Skeletal muscle tissue (tissue), 3 donors: ENCODE measurements at regions not wholly inside any gene's neighbourhood (a gene's known extent, or its start where the extent isn't known, plus 50 kb on each side); places are given as distances from the start of the nearest gene placed in this dataset.
"Not testable (repeated sequence)": the region's sequence is repeated elsewhere in the genome, so short reads cannot be mapped to it uniquely, and the experiment has no call there.

Source experiments
- H3K27ac ChIP-seq: one replicate; pipeline ENCODE4 v1.7.0; 2013; ENCODE audit warnings: mild to moderate bottlenecking, low read depth, low read length, inconsistent platforms
- H3K27me3 ChIP-seq, 3 donors: one replicate each; pipeline ENCODE4 v1.7.0; 2013; ENCODE audit warnings: low read length in 3 of 3; ENCODE audit not compliant: control insufficient read depth in 3 of 3, insufficient read depth in 3 of 3
- H3K36me3 ChIP-seq, 3 donors: one replicate each; pipeline ENCODE4 v1.7.0; 2013; ENCODE audit warnings: low read length in 3 of 3; ENCODE audit not compliant: control insufficient read depth in 3 of 3, insufficient read depth in 3 of 3
- H3K4me1 ChIP-seq, 3 donors: one replicate each; pipeline ENCODE4 v1.7.0; 2013; ENCODE audit warnings: low read length in 3 of 3, mild to moderate bottlenecking in 3 of 3; ENCODE audit not compliant: control insufficient read depth in 3 of 3, insufficient read depth in 3 of 3
- H3K4me3 ChIP-seq, 3 donors: one replicate each; pipeline ENCODE4 v1.7.0; 2013; ENCODE audit warnings: low read length in 3 of 3
- H3K9ac ChIP-seq, 3 donors: one replicate each; pipeline ENCODE4 v1.7.0; 2013; ENCODE audit warnings: low read length in 3 of 3, mild to moderate bottlenecking in 3 of 3, moderate library complexity in 2 of 3, low read depth in 1 of 3
- H3K9me3 ChIP-seq, 3 donors: one replicate each; pipeline ENCODE4 v1.7.0; 2013; ENCODE audit warnings: low read length in 3 of 3; ENCODE audit not compliant: control insufficient read depth in 3 of 3
- donor health status: Osteomylitis.

DNA sequence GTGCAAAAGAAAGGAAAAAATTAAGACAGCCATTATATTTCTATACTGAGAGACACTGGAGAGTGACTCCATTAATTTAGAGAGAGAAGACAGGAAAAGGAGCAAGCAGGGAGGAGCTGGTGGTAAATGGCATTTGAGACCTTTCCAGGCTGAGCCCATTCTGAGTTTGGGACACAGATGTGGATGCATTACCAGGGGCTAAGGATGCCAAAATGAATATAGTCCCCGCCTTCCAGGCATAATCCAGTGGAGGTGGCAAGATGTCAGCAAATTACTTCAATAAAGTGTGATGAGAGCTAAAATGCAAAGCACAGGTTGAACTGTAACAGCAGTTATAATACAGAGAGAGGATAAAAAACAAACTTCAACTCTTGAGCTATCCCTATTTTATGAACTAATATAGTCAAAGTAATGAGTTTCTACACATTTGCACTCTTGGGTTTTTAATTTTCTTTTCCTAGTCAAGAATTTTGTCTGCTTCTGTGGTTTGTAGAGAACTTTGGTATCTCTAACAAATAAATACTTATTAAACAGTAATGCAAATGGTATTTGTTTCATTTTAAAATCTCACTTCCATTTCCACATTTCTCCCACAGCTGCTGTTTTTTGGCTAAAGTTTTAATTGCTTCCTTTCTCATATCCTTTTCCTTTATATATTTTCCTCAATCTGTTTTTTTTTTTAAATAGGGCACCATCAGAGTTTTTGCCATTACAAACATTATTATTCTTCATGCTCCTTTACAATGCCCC lies 228.2 kb upstream of the KCNK2 start:
- no peak overlapping the region for H3K4me3 ChIP-seq
- H3K9me3 ChIP-seq = peaks cover 0 to 2% (median 0%) of the 10 kb centered on the region in 3 donors
- H3K27ac ChIP-seq = no peak overlapping the region
- H3K4me1 ChIP-seq = no peaks in the 10 kb centered on the region
- no peak overlapping the region for H3K9ac ChIP-seq
- H3K36me3 ChIP-seq = no peaks in the 10 kb centered on the region
- H3K27me3 ChIP-seq = no peaks in the 10 kb centered on the region

DNA sequence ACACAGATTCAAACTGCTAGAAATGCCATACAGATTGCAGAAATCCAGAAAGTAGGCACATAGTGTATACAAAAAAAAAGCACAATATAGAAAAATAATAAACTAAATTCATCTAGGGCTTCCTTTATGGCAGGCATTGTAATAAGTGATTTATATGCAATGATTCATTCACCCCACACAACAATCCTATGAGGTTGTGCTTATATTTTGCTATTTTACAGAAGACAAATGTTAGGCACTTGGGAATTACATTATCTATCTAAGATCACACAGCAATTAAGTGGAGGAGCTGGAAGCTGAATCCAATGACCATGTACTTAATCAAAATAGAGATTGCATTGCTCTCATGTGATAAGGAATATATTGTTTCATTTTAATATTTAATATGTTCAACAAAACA lies 225.7 kb upstream of the KCNK2 start:
- Histone ChIP-seq H3K4me1 (no peaks in the 10 kb centered on the region), H3K9me3 (no peaks in the 10 kb centered on the region), H3K4me3 (no peak overlapping the region), H3K27ac (no peak overlapping the region), H3K27me3 (no peaks in the 10 kb centered on the region), H3K9ac (no peak overlapping the region), H3K36me3 (no peaks in the 10 kb centered on the region)

DNA sequence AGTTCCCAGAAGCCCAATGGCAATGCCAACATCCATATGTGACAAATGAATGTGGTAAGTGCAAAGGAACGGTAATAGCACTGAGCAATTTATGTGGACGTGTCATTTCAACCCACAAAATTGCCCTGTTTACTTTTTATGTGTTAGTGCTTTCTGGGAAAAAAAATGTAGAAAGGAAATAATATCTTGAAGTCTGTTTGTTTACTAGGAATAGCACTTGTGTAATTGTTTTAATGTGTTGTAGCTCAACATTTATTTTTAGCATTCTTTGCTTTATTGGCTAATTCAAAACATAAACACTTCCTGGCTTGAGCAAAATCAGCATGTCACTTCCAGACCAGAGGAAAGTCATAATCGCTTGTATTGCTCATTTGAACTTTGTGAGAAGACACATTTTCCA lies 224.8 kb upstream of the KCNK2 start:
- H3K27me3 ChIP-seq = no peaks in the 10 kb centered on the region
- H3K9me3 ChIP-seq = no peaks in the 10 kb centered on the region
- no peak overlapping the region for H3K4me3 ChIP-seq
- H3K36me3 ChIP-seq = no peaks in the 10 kb centered on the region
- H3K9ac ChIP-seq = no peak overlapping the region
- H3K4me1 ChIP-seq = no peaks in the 10 kb centered on the region
- H3K27ac ChIP-seq = no peak overlapping the region

DNA sequence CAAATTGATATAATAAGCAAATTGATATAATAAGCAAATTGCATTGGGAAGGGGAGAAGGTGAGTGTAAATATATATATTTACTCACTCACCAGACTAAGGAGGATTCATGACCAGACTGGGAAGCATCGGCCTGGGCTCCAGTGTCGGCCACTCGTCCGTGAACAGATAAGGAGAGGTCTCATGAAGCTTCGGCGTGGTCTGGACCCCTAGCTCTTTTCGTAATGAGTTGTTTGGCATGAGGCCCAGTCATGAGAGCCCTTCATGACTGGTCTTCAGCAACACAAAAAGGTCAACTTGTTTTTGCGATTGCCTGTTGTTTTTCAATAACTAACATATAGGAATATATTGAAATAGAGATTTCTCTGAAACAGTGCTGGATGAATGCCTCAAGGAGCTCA lies 222.9 kb upstream of the KCNK2 start:
- Histone ChIP-seq H3K36me3 (no peaks in the 10 kb centered on the region), H3K27me3 (no peaks in the 10 kb centered on the region), H3K9me3 (no peaks in the 10 kb centered on the region), H3K4me3 (no peak overlapping the region), H3K9ac (no peak overlapping the region), H3K4me1 (no peaks in the 10 kb centered on the region), H3K27ac (no peak overlapping the region)

DNA sequence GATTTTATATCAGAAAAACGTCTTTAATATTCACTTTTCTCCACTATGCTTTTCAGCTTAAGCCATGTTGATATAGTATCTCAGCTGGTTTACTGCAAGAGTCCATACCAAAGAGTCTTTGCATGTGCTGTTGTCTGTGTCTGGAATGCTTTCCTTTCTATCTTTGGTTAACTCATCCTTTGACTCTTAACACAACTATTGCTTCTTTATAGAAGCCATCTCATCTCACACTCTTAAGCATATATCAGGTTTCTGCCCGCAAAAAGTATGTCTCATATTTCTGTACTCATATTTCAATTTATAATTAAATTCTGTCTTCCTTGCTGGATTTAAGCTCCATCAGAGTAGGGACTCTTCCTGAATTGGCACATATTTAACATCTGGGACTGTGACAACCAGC lies 220.9 kb upstream of the KCNK2 start:
- H3K9me3 ChIP-seq = no peaks in the 10 kb centered on the region
- no peak overlapping the region for H3K27ac ChIP-seq

DNA sequence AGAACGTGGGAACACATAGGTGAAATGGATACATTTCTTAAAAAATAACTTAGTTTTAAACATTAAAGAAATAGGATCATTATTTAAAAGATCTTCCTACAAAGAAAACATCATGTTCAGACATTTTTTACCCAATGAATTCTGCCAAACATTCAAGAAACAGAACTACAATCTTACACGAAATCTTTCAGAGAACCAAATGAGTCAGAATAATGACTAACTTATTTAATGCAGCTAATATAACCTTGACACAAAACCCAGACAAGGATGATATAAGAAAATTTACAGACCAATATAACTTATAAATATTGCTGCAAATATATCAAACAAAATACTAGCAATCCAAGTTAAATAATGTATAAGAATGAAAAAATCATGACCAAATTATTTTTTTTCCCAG lies 220.1 kb upstream of the KCNK2 start:
- Histone ChIP-seq H3K4me3 (no peak overlapping the region), H3K27ac (no peak overlapping the region), H3K9ac (no peak overlapping the region), H3K27me3 (no peaks in the 10 kb centered on the region), H3K9me3 (no peaks in the 10 kb centered on the region), H3K4me1 (no peaks in the 10 kb centered on the region), H3K36me3 (no peaks in the 10 kb centered on the region)

More for the DNA sequence above, 220.9 kb upstream of the KCNK2 start:
- no peaks in the 10 kb centered on the region for H3K36me3 ChIP-seq
- no peaks in the 10 kb centered on the region for H3K4me1 ChIP-seq
- no peak overlapping the region for H3K4me3 ChIP-seq
- no peak overlapping the region for H3K9ac ChIP-seq
- H3K27me3 ChIP-seq = no peaks in the 10 kb centered on the region

DNA sequence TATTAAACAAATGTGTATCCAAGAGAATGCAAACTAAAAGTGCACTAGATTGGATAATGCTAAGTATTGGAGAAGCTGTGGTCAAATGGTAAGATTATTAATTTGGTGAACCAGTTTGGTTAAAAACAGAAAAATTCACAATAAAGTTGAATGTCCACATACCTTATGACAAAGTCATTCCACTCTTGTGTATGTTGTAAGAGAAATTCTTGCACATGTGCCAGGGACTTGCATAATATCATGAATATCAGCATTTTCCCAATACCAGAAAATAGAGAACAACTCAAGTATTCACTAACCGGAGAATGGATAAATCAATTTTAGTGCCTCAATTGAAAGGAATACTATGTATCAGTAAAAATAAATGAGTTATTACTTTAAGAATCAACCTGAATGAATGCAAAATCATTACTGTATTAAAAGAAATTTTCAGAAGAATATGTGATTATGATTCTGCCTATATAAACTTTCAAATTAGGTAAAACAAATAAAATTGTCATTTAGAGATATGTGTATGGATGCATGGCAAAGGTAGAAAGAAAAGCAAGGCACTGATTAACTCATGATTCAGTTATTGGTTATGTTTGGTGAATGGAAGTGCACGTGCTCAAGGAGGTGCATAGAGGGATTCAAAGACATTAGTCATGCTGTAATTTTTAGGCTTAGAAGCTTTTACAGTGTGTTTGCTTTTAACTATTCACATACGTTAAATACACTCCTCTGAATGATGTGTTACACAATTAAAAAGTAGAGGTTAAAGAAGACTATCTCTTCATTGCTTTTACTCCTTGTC lies 217.4 kb upstream of the KCNK2 start:
- H3K27me3 ChIP-seq = no peaks in the 10 kb centered on the region
- no peak overlapping the region for H3K4me3 ChIP-seq
- no peak overlapping the region for H3K9ac ChIP-seq
- H3K27ac ChIP-seq = no peak overlapping the region
- H3K9me3 ChIP-seq = no peaks in the 10 kb centered on the region
- H3K36me3 ChIP-seq = no peaks in the 10 kb centered on the region
- no peaks in the 10 kb centered on the region for H3K4me1 ChIP-seq

DNA sequence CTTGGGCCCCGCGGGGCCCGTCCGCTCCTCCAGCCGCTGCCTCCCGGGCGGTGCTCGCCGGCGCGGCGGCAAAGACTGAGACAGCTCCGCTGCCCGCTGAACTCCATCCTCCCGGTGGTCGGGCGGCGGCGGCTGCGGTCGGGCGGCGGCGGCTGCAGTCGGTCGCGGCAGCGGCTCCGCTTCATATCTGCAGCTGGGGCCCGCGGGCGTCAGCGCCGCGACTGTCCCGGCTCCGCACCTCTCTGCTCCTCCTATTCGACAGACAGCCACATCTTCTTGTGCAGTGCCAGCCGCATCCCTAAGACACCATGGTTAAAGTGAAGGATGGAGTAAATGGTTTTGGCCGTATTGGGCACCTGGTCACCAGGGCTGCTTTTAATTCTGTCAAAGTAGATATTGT lies 212.1 kb upstream of the KCNK2 start:
- H3K4me1 ChIP-seq, H3K27me3 ChIP-seq, H3K36me3 ChIP-seq, H3K9ac ChIP-seq, H3K4me3 ChIP-seq, H3K9me3 ChIP-seq, H3K27ac ChIP-seq: not testable (repeated sequence)

DNA sequence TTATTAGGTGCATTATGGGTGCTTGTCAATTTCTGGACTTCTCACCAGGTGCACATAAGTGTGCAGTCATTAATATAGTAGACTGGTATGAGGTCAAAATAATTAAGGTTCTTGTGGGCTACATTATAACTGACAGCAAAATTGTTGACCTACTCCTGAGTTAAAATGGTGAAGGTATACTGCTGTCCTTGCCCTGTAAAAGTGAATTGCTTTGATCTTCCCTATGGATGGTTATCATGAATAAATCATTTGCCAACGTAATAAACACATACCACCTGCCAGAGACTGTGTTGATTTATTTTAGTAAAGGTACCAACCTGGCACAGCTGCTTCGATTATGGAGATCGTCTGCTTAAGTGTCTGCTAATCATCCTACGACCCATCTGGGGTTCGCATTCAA lies 201.6 kb upstream of the KCNK2 start:
- Histone ChIP-seq H3K27ac (no peak overlapping the region), H3K9me3 (no peaks in the 10 kb centered on the region), H3K4me1 (no peaks in the 10 kb centered on the region), H3K4me3 (no peak overlapping the region), H3K36me3 (no peaks in the 10 kb centered on the region), H3K9ac (no peak overlapping the region), H3K27me3 (no peaks in the 10 kb centered on the region)

DNA sequence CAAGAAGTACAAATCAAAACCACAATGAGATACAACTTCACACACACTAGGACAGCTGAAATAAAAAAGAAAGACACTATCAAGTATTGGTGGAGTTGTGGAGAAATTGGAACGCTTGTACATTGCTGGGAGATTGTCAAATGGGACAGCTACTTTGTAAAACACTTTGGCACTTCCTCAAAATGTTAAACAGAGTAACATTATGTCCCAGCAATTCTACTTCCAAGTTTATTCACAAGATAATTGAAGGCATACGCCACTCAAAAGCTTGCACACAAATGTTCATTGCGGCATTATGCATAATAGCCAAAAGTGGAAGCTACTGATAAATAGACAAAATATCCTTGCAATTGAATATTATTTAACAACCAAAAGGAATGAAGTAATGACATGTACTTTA lies 199.9 kb upstream of the KCNK2 start:
- no peaks in the 10 kb centered on the region for H3K4me1 ChIP-seq

More for the DNA sequence above, 199.9 kb upstream of the KCNK2 start:
- no peak overlapping the region for H3K9ac ChIP-seq
- H3K9me3 ChIP-seq = no peaks in the 10 kb centered on the region
- no peaks in the 10 kb centered on the region for H3K36me3 ChIP-seq
- H3K27ac ChIP-seq = no peak overlapping the region
- H3K4me3 ChIP-seq = no peak overlapping the region
- no peaks in the 10 kb centered on the region for H3K27me3 ChIP-seq
